ENCODE measurements at regions not wholly inside any gene's neighbourhood (a gene's known extent, or its start where the extent isn't known, plus 50 kb on each side); places are given as distances from the start of the nearest gene placed in this dataset.

DNA sequence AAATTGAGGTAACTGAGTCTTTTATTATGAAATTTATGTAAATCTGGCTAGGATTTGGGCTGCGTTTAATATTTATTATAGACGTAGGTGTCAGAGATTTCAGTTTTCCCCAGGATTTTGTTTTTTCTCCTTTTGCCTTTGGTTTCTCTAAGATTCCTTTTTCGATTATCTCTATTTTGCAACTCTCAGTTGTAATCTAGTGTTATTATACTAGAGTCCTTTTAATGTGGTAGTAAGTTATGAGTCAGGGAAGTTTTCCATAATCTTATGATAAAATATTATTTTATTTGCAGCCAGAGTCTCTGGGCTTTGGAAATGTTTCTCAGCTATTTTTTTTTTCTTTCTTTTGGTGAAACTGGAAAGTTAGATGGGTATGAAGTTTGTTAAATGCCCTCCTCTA, 1043.8 kb downstream of the PLA2G4A start:
- H3K9me3 ChIP-seq (ENCODE audit: insufficient read depth, low read length), result no peaks in the 10 kb centered on the region
- no peak overlapping the region for H3K4me3 ChIP-seq (ENCODE audit: low read length)
- TF ChIP-seq EZH2phosphoT487 (IDR thresholded peaks at IDR 0.05; ENCODE audit: low read depth), result no peak
- TF ChIP-seq, protein P1, sequence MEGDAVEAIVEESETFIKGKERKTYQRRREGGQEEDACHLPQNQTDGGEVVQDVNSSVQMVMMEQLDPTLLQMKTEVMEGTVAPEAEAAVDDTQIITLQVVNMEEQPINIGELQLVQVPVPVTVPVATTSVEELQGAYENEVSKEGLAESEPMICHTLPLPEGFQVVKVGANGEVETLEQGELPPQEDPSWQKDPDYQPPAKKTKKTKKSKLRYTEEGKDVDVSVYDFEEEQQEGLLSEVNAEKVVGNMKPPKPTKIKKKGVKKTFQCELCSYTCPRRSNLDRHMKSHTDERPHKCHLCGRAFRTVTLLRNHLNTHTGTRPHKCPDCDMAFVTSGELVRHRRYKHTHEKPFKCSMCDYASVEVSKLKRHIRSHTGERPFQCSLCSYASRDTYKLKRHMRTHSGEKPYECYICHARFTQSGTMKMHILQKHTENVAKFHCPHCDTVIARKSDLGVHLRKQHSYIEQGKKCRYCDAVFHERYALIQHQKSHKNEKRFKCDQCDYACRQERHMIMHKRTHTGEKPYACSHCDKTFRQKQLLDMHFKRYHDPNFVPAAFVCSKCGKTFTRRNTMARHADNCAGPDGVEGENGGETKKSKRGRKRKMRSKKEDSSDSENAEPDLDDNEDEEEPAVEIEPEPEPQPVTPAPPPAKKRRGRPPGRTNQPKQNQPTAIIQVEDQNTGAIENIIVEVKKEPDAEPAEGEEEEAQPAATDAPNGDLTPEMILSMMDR (IDR thresholded peaks at IDR 0.05; ENCODE audit: low read depth, low read length), result no peak
- no peaks in the 10 kb centered on the region for H3K79me2 ChIP-seq (ENCODE audit: low read length)
- no peaks in the 10 kb centered on the region for H4K20me1 ChIP-seq (ENCODE audit: insufficient read depth, low read length)
- H3K4me2 ChIP-seq (ENCODE audit: low read length), result no peak overlapping the region
- H3K36me3 ChIP-seq (replicated peaks; ENCODE audit: low read depth, low read length), result no peaks in the 10 kb centered on the region
- H3K9ac ChIP-seq (ENCODE audit: low read length), result no peak overlapping the region
- no peak overlapping the region for H3K27ac ChIP-seq (ENCODE audit: low read length)
- peaks cover 9% of the 10 kb centered on the region for H3K4me1 ChIP-seq (ENCODE audit: low read length)
- H2AFZ ChIP-seq (ENCODE audit: low read depth, low read length), result no peak overlapping the region
- no peaks in the 10 kb centered on the region for H3K27me3 ChIP-seq (ENCODE audit: low read depth, low read length)

DNA sequence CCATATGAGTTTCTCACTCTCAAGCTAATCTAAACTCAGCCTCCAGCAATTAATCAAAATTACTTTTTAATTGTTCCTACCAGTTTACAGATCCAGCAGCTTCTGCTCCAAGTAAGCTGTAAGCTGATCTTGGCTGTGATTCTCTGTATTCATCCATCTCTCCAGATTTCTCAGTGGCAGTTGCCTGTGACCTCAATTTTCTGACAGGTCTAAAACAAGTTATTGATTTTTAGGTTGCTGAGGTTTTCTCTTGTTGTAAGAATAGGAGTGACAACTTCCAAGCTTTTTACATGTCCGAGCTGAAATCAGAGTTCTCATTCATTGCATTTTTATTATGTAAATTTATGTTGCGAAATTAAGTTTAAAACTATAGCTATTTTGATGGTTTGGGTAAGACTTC, 1044.4 kb downstream of the PLA2G4A start:
- no peaks in the 10 kb centered on the region for H3K9me3 ChIP-seq (ENCODE audit: insufficient read depth, low read length)
- peaks cover 9% of the 10 kb centered on the region for H3K4me1 ChIP-seq (ENCODE audit: low read length)
- TF ChIP-seq, protein P1 (IDR thresholded peaks at IDR 0.05; ENCODE audit: low read depth, low read length), result no peak
- no peak for TF ChIP-seq EZH2phosphoT487 (IDR thresholded peaks at IDR 0.05; ENCODE audit: low read depth)
- H3K36me3 ChIP-seq (replicated peaks; ENCODE audit: low read depth, low read length), result no peaks in the 10 kb centered on the region
- no peak overlapping the region for H3K4me3 ChIP-seq (ENCODE audit: low read length)
- no peak overlapping the region for H3K9ac ChIP-seq (ENCODE audit: low read length)
- H3K27ac ChIP-seq (ENCODE audit: low read length), result no peak overlapping the region
- no peaks in the 10 kb centered on the region for H4K20me1 ChIP-seq (ENCODE audit: insufficient read depth, low read length)
- H3K79me2 ChIP-seq (ENCODE audit: low read length), result no peaks in the 10 kb centered on the region
- no peak overlapping the region for H2AFZ ChIP-seq (ENCODE audit: low read depth, low read length)
- no peaks in the 10 kb centered on the region for H3K27me3 ChIP-seq (ENCODE audit: low read depth, low read length)
- no peak overlapping the region for H3K4me2 ChIP-seq (ENCODE audit: low read length)

DNA sequence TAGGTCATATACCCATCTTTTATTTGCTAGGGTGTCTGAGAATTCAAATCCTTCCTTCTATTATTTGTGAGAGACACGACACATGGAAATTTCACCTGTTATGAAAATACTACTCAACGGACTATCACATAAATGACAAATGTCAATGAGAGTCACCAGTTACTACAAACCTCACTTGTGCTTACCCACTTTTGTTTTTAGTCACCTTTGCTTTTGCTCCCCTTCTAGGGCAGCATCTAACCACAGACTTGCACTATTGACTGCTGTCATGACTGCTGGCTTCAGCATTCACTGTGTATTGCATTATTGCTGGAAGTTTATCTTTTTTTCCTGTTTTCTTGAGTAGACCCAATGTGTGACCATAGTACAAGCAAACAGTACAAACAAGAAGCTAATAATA, 1048.0 kb downstream of the PLA2G4A start:
- no peaks in the 10 kb centered on the region for H3K36me3 ChIP-seq (replicated peaks; ENCODE audit: low read depth, low read length)
- no peaks in the 10 kb centered on the region for H4K20me1 ChIP-seq (ENCODE audit: insufficient read depth, low read length)
- no peak overlapping the region for H3K27ac ChIP-seq (ENCODE audit: low read length)
- H3K9ac ChIP-seq (ENCODE audit: low read length), result no peak overlapping the region
- peak overlapping the region; percentile 47; the same call in 1 of the 2 replicates for H2AFZ ChIP-seq (ENCODE audit: low read depth, low read length)
- peaks cover 9% of the 10 kb centered on the region for H3K4me1 ChIP-seq (ENCODE audit: low read length)
- no peaks in the 10 kb centered on the region for H3K27me3 ChIP-seq (ENCODE audit: low read depth, low read length)
- H3K9me3 ChIP-seq (ENCODE audit: insufficient read depth, low read length), result no peaks in the 10 kb centered on the region
- H3K4me3 ChIP-seq (ENCODE audit: low read length), result no peak overlapping the region
- no peaks in the 10 kb centered on the region for H3K79me2 ChIP-seq (ENCODE audit: low read length)
- TF ChIP-seq, protein P1 (IDR thresholded peaks at IDR 0.05; ENCODE audit: low read depth, low read length), result no peak
- no peak for TF ChIP-seq EZH2phosphoT487 (IDR thresholded peaks at IDR 0.05; ENCODE audit: low read depth)
- H3K4me2 ChIP-seq (ENCODE audit: low read length), result peak overlapping the region; percentile 6; the same call in 1 of the 2 replicates

DNA sequence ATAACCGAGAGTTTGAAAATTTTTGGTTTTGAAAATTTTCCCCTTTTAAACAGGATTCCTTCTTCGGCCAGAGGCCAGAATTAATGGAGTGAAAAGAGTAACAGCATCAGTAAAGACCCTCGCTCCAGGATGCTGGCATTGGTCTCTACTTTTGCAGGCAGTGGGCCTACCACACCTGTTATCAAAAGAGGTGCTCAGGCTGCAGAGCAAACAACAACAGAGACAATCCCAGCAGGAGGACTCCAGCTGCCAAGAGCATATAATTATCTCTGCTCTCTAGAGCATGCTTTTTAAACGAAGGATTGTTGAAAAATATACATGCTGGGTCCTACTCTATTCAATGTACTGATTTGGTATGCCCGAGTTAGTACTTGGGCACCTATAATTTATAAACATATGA, 1048.5 kb downstream of the PLA2G4A start:
- TF ChIP-seq EZH2phosphoT487 (IDR thresholded peaks at IDR 0.05; ENCODE audit: low read depth), result no peak
- TF ChIP-seq, protein P1 (IDR thresholded peaks at IDR 0.05; ENCODE audit: low read depth, low read length), result no peak
- H3K9ac ChIP-seq (ENCODE audit: low read length), result no peak overlapping the region
- H3K4me1 ChIP-seq (ENCODE audit: low read length), result peaks cover 9% of the 10 kb centered on the region
- H3K27me3 ChIP-seq (ENCODE audit: low read depth, low read length), result no peaks in the 10 kb centered on the region
- H3K27ac ChIP-seq (ENCODE audit: low read length), result no peak overlapping the region
- no peak overlapping the region for H2AFZ ChIP-seq (ENCODE audit: low read depth, low read length)
- H4K20me1 ChIP-seq (ENCODE audit: insufficient read depth, low read length), result no peaks in the 10 kb centered on the region
- no peaks in the 10 kb centered on the region for H3K9me3 ChIP-seq (ENCODE audit: insufficient read depth, low read length)
- H3K36me3 ChIP-seq (replicated peaks; ENCODE audit: low read depth, low read length), result no peaks in the 10 kb centered on the region
- no peak overlapping the region for H3K4me3 ChIP-seq (ENCODE audit: low read length)
- no peaks in the 10 kb centered on the region for H3K79me2 ChIP-seq (ENCODE audit: low read length)
- H3K4me2 ChIP-seq (ENCODE audit: low read length), result no peak overlapping the region

Data from OCI-LY3 (cell line).